HG03135 (cell line): ENCODE measurements at regions not wholly inside any gene's neighbourhood (a gene's known extent, or its start where the extent isn't known, plus 50 kb on each side); places are given as distances from the start of the nearest gene placed in this dataset.

ENCODE experiments used
- ATAC-seq: cut with Tn5 transposase; IDR thresholded peaks from one replicate; pipeline ENCODE4 v1.9.1; 2021; ENCODE audit warnings: mild to moderate bottlenecking, moderate library complexity; ENCODE audit not compliant: unreplicated experiment

DNA sequence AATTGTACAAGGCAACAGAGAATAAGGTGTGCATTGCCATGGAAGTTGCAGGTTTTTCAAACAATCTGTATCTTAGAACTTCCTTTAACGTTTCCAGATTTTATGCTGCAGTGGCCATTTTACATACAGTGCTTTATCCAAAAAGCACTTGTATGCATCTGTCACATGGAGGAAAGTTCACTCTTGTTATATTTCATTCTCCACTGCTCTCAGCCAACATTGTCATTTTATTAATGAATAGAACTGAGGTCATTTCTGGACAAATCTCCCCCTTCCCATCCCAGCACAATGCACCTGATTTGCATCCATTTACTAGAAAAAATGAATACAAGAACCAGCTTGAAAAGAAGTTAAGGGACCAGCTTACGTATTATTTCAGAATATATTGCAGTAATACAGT, 342.0 kb downstream of the USP25 start:
- no peak for ATAC-seq

GRCh38 chr21:16072221-16072620, 342.4 kb downstream of the USP25 start:
- no peak for ATAC-seq

GRCh38 chr21:16072737-16073136, 343.0 kb downstream of the USP25 start:
- no peak for ATAC-seq

GRCh38 chr21:16073586-16073985, 343.8 kb downstream of the USP25 start:
- ATAC-seq, result no peak

DNA sequence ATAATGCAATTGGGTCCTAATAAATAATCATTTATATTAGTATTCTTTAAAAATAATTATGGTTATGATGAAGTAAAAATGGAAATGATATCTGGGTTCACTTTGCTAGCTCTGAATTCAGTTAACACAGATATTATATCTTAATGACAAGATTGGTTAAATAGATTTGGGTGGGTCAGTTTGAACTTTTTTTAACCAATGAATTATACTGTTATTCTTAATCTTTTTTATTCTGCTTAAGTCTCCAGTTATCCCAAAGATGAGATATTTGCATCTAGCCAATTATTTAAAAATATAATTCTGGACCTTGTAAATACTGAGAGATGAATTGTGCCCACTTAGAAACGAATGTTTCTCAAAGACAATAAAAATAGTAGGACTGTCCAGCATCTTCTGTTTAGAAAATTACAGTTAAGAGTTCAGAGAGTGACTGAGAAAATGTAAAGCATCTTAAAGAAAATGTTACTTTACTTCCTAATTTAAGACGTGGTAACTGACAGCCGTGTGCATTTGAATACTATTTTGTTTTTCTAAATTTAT, 345.2 kb downstream of the USP25 start:
- no peak for ATAC-seq

DNA sequence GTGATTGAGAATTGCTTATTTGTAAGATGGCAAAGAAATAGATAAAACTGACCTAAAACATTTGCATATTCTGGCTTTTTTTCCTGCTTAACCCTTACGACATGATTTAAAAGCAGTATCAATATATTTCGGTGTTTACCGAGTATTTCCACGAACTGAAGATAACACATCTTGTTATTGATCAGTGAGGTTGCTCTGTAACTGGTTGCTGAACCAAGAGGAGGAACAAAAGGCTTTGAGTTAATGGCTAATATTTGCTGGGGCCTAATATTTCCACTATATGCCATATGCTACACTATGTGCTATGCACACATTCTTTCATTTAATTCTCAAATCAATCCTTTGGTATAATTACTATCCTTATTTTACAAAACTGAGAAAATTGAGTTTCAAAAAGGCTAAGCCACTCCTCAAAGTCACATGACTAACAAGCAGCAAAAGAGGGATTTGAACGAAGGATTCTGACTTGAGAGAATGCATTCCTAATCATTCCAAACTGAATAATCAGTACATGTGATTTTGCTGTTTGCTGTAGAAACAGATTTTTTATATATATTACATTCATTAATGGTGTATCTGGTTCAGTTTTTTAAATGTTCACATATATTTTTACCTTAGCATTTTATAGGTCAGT, 346.0 kb downstream of the USP25 start:
- no peak for ATAC-seq

GRCh38 chr21:16076465-16076864, 346.7 kb downstream of the USP25 start:
- no peak for ATAC-seq

DNA sequence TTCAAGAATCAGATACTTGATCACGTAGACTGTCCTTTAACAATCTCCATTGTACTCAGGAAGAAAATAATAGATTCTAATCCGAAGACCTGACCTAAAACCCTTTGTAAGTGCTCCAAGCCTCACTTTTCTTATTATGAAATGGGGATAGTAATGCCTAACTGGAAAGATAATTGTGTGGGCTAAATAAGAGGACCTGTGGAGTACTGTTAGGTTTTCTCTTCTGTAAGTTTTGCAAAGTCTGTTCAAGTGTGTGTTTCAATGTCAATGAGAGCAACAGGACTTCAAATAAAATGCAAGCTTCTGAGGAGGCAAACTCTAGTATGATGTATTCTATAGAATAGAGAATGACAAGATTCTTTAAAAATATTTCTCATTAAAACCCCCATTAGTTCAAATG, 348.6 kb downstream of the USP25 start:
- no peak for ATAC-seq

GRCh38 chr21:16079830-16080229, 350.0 kb downstream of the USP25 start:
- ATAC-seq, result no peak

DNA sequence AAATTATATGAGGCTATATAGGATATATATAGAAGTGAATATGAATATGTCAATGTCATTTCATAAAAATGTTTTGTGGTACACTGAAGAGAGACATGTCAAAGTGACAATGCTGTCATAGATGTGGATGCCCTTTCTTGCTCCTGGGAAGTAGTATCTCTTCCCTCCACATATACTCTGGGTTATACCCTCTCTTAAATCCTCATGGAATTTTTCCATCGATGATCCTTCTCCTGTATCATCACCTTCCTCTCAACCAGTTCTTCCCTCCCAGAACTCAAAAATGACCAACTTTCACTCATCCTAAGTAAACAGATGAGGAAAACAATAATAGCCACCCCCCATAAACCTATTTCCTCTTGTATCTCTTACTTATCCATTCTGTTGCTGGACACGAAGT, 351.5 kb downstream of the USP25 start:
- no peak for ATAC-seq

- no peak for ATAC-seq
These were observed 352.4 kb downstream of the USP25 start for GRCh38 chr21:16082038-16082816.

DNA sequence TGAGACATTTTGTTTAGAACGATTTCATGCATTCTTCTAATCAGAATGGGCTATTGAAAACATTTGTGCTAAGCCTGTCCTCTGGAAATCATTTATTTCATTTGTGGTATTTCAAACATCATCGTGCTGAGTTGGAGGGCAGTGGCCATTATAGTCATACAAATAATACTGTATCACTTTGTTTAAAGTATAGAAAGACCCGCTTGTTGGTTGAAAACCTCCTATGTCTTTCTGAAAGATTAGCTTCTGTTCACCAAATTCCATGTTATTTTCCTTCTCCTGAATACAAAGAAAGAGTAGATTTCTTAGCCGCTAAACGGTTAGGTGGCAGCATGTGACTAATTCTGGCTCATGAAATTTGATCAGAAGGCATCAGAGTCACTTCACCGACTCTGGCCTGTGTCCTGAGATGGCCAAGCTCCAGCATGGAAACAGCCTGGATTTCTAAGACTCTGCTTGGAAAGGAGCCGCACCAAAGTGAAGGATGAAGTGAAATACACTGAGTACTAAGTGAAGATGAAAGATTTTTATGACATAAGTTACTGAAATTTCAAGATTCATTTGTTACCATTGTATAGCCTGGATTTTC, 355.1 kb downstream of the USP25 start:
- no peak for ATAC-seq

- ATAC-seq, result no peak
These were observed 355.6 kb downstream of the USP25 start for GRCh38 chr21:16085421-16085820.

DNA sequence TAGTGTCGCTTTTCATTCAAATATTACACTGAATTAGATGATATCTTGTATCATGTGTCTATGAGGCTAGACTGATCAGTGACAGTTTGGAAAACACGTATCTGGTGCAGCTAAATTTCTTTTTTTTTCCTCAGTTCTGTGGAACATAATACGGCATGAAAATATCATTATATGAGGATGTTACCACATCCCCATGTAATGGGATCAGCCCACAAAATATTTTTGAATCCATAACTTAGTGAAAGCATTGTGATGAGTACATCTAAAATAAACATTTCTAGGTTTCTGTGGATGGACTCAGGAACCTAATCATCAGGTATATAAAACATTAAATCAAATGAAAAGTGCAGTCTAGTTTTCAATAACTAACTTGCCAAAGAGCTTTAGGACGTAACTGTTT, 356.3 kb downstream of the USP25 start:
- no peak for ATAC-seq

DNA sequence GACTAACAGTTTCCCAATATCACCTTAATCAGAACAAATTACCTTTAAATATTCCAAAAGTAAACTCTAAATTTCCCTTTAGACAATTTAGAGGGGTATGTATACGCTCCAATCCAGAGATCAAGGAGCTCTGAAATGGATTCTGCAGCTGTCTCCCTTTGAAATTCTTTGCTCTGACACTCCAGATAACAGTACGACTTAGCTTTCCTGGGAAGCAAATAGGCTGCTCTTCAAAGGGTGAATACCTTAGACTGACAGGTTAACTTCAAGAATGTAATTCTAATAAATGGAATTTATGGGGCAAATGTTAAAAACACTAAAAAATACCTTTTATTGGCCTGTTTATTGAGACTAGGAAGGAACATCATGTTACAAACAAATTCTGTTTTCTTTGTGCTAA, 357.2 kb downstream of the USP25 start:
- ATAC-seq, result no peak

DNA sequence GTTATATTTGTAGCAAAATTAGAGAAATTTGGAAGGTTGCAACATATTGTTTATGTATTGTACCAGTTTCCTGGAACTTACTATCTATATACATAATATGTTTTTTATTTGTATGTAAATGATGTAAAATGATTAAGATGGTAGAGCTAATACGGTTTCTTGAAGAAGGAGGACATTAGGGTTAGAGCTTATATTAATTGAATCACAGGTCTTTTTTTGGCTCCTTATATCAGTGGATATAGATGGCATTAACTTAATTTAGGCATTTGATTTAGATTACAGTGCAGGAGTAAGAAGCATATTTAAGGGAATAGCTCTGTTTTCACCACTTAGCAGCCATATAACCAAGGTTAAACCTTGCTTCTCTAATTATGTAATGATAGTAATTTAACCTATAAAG, 357.7 kb downstream of the USP25 start:
- no peak for ATAC-seq

- no peak for ATAC-seq
These were observed 358.3 kb downstream of the USP25 start for GRCh38 chr21:16088056-16088455.

GRCh38 chr21:16095005-16095404, 365.2 kb downstream of the USP25 start:
- no peak for ATAC-seq

- ATAC-seq, result no peak
These were observed 367.2 kb downstream of the USP25 start for GRCh38 chr21:16096988-16097387.

- no peak for ATAC-seq
These were observed 372.3 kb downstream of the USP25 start for GRCh38 chr21:16102113-16102512.

GRCh38 chr21:16108561-16109075, 378.8 kb downstream of the USP25 start:
- ATAC-seq, result no peak
